ENCODE measurements at regions not wholly inside any gene's neighbourhood (a gene's known extent, or its start where the extent isn't known, plus 50 kb on each side); places are given as distances from the start of the nearest gene placed in this dataset.

DNA sequence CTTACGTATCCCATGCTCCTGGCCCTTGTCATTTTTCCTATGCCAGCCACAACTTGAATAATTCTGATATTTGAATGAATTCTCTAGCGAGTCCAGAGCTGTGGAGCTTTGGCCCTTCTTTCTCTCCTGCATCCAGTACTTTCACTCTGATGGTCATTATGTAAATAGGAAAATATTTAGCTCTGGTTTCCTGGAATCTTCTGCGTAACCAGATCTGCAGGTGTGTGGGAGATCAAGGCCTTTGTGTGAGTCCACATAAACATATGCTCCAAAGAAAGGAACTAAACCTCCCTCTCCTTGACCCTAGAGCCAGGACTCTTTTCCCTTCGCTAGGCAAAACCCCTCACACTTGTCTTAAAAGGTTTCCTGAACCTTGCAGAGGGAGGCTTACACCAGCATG is 132.5 kb upstream of the THBS1 start:
- CTCF ChIA-PET, result interaction anchor here (2.2 to 4.0 kb wide), 2 partner anchors 8 to 14 kb away, joined by 6 to 19 read pairs; no protein-coding TSS in a partner anchor
- intact Hi-C loops (cut with micrococcal nuclease), result no loop called here
- FAIRE-seq, result no peak

DNA sequence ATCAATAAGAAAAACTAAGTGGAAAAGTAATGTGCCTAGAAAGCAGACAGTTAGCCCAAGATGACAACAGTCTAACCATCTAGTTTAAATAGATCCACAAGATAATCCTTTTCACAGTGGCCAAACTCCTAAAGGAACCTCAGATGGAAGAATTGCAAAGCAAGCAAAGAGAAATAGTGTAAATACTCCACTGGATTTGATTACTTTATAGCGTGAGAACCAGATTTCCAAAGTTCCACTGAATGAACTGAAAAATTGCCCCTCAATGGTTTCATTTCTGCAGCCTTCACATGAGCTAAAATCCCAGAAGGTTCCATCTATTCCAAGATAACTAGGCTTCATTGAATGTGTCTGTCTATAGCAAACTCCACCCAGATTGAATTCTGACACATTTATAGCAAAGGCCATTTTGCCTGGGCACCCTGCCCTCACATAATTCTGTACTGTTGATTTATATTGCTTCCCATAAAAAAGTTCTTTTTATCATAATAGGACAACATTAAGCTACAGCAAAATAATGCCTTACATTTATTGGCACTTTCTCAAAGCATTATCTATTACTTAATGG is 129.7 kb upstream of the THBS1 start:
- intact Hi-C loops (cut with micrococcal nuclease), result no loop called here
- POLR2A ChIA-PET, result no interaction called here
- CTCF ChIA-PET, result interaction anchor here (0.8 to 4.0 kb wide), 2 partner anchors 11 to 15 kb away, joined by 3 to 19 read pairs; no protein-coding TSS in a partner anchor

More for the DNA sequence above, 132.5 kb upstream of the THBS1 start:
- no peaks in the 10 kb centered on the region for H3K36me3 ChIP-seq (ENCODE audit: control insufficient read depth in 2 of 2, extremely low read depth in 1 of 2, insufficient read depth in 2 of 2, low read length in 2 of 2)
- H3K4me1 ChIP-seq (ENCODE audit: control insufficient read depth, extremely low read depth, insufficient read depth, low read length), result peaks cover 2% of the 10 kb centered on the region
- no peak overlapping the region for H3K4me3 ChIP-seq (replicated peaks in 1 of 3; ENCODE audit: insufficient read depth in 1 of 3, low read depth in 1 of 3, low read length in 3 of 3)
- POLR2A ChIA-PET, result no interaction called here
- no peak for TF ChIP-seq CTCF (IDR thresholded peaks at IDR 0.05; ENCODE audit: extremely low read depth in 1 of 2, insufficient read depth in 1 of 2, low read depth in 1 of 2, low read length in 2 of 2)
- DNase-seq (ENCODE audit: low read depth, low spot score), result no peak
- H2AFZ ChIP-seq (ENCODE audit: low read depth, low read length), result no peak overlapping the region
- H3K9me3 ChIP-seq (replicated peaks; ENCODE audit: control insufficient read depth, insufficient read depth, low read length), result no peaks in the 10 kb centered on the region
- H4K20me1 ChIP-seq (replicated peaks; ENCODE audit: control insufficient read depth, extremely low read depth, insufficient read depth, low read length), result no peaks in the 10 kb centered on the region
- H3K9me1 ChIP-seq (replicated peaks; ENCODE audit: control insufficient read depth, extremely low read depth, insufficient read depth, low read length), result no peaks in the 10 kb centered on the region
- dilution Hi-C loops (cut with MboI; ENCODE audit: extremely low pct_ligation_motif_present, low sequenced_read_pairs), result no loop called here
- H3K27ac ChIP-seq (ENCODE audit: insufficient read depth, low read depth, low read length), result no peak overlapping the region
- H3K9ac ChIP-seq (replicated peaks; ENCODE audit: extremely low read depth, insufficient read depth, low read length), result no peak overlapping the region
- no peak overlapping the region for H3K4me2 ChIP-seq (ENCODE audit: insufficient read depth, low read length)
- H3K79me2 ChIP-seq (ENCODE audit: control insufficient read depth, insufficient read depth, low read length), result no peaks in the 10 kb centered on the region
- H3K27me3 ChIP-seq (ENCODE audit: control insufficient read depth in 2 of 2, insufficient read depth in 2 of 2, low read length in 2 of 2), result no peaks in the 10 kb centered on the region
- BruUV-seq (replicated peaks), result no TSS peak

More for the DNA sequence above, 129.7 kb upstream of the THBS1 start:
- BruUV-seq (replicated peaks), result no TSS peak
- Histone ChIP-seq H3K79me2 (ENCODE audit: control insufficient read depth, insufficient read depth, low read length) (no peaks in the 10 kb centered on the region), H2AFZ (ENCODE audit: low read depth, low read length) (no peak overlapping the region), H3K9ac (replicated peaks; ENCODE audit: extremely low read depth, insufficient read depth, low read length) (no peak overlapping the region), H3K4me1 (ENCODE audit: control insufficient read depth, extremely low read depth, insufficient read depth, low read length) (peaks cover 2% of the 10 kb centered on the region), H3K4me2 (ENCODE audit: insufficient read depth, low read length) (no peak overlapping the region), H3K9me3 (replicated peaks; ENCODE audit: control insufficient read depth, insufficient read depth, low read length) (no peaks in the 10 kb centered on the region), H3K4me3 (replicated peaks in 1 of 3; ENCODE audit: insufficient read depth in 1 of 3, low read depth in 1 of 3, low read length in 3 of 3) (no peak overlapping the region), H3K36me3 (ENCODE audit: control insufficient read depth in 2 of 2, extremely low read depth in 1 of 2, insufficient read depth in 2 of 2, low read length in 2 of 2) (no peaks in the 10 kb centered on the region), H3K9me1 (replicated peaks; ENCODE audit: control insufficient read depth, extremely low read depth, insufficient read depth, low read length) (no peaks in the 10 kb centered on the region), H3K27ac (ENCODE audit: insufficient read depth, low read depth, low read length) (no peak overlapping the region), H3K27me3 (ENCODE audit: control insufficient read depth in 2 of 2, insufficient read depth in 2 of 2, low read length in 2 of 2) (no peaks in the 10 kb centered on the region), H4K20me1 (replicated peaks; ENCODE audit: control insufficient read depth, extremely low read depth, insufficient read depth, low read length) (no peaks in the 10 kb centered on the region)
- DNase-seq (ENCODE audit: low read depth, low spot score) (no peak), FAIRE-seq (no peak)
- TF ChIP-seq POLR2A (IDR thresholded peaks at IDR 0.05; ENCODE audit: low read depth, low read length), result no peak
- TF ChIP-seq POLR2AphosphoS5 (IDR thresholded peaks at IDR 0.05; ENCODE audit: insufficient read depth, low read depth, low read length), result no peak
- no peak for TF ChIP-seq JUN (IDR thresholded peaks at IDR 0.05; ENCODE audit: borderline replicate concordance, insufficient read depth, insufficient read length, low read depth)
- no peak for TF ChIP-seq FOS (IDR thresholded peaks at IDR 0.05; ENCODE audit: borderline replicate concordance, insufficient read depth, low read length)
- TF ChIP-seq MYC (IDR thresholded peaks at IDR 0.05; ENCODE audit: low read depth, low read length), result no peak
- no peak for TF ChIP-seq MAX (IDR thresholded peaks at IDR 0.05; ENCODE audit: insufficient read depth, insufficient read length)
- no peak for TF ChIP-seq CTCF (IDR thresholded peaks at IDR 0.05; ENCODE audit: extremely low read depth in 1 of 2, insufficient read depth in 1 of 2, low read depth in 1 of 2, low read length in 2 of 2)
- no peak for TF ChIP-seq GATA2 (IDR thresholded peaks at IDR 0.05; ENCODE audit: insufficient read depth, insufficient read length, low read depth, low read length)
- TF ChIP-seq EZH2 (IDR thresholded peaks at IDR 0.05; ENCODE audit: borderline replicate concordance, low read depth, low read length, severe bottlenecking), result no peak
- dilution Hi-C loops (cut with MboI; ENCODE audit: extremely low pct_ligation_motif_present, low sequenced_read_pairs), result no loop called here

Data from endothelial cell of umbilical vein (primary cell).